Neural progenitor cell (in vitro differentiated cells): ENCODE measurements at regions not wholly inside any gene's neighbourhood (a gene's known extent, or its start where the extent isn't known, plus 50 kb on each side); places are given as distances from the start of the nearest gene placed in this dataset.

Source experiments
- DNase-seq: peaks from one replicate; pipeline ENCODE4 v3.0.0-alpha.2; 2016; ENCODE audit warnings: low spot score
- H2AFZ ChIP-seq: fragments of 200-600 bp; sonication (generic); replicated peaks from 2 replicates; pipeline ENCODE4 v1.6.1; 2016; ENCODE audit warnings: antibody characterized with exemption
- H3F3A ChIP-seq: fragments of 200-600 bp; sonication (generic); 2 replicates; pipeline ENCODE4 v1.6.1; 2016; ENCODE audit warnings: antibody characterized with exemption, low read depth
- H3K27ac ChIP-seq: fragments of 200-600 bp; sonication (generic); 2 replicates; pipeline ENCODE4 v1.5.1; 2016; ENCODE audit warnings: mild to moderate bottlenecking
- H3K27me3 ChIP-seq: fragments of 200-600 bp; sonication (generic); 2 replicates; pipeline ENCODE4 v1.6.1; 2016; ENCODE audit warnings: mild to moderate bottlenecking, moderate library complexity
- H3K36me3 ChIP-seq: fragments of 200-600 bp; sonication (generic); 2 replicates; pipeline ENCODE4 v1.5.1; 2016
- H3K4me1 ChIP-seq: fragments of 200-600 bp; sonication (generic); 2 replicates; pipeline ENCODE4 v1.6.1; 2016; ENCODE audit warnings: mixed run types
- H3K4me2 ChIP-seq: fragments of 200-600 bp; sonication (generic); 2 replicates; pipeline ENCODE4 v1.6.1; 2016
- H3K4me3 ChIP-seq: fragments of 200-600 bp; sonication (generic); 2 replicates; pipeline ENCODE4 v1.5.1; 2016
- H3K79me2 ChIP-seq: fragments of 200-600 bp; sonication (generic); 2 replicates; pipeline ENCODE4 v1.6.1; 2016; ENCODE audit warnings: low read depth
- H3K9ac ChIP-seq: fragments of 200-600 bp; sonication (generic); 2 replicates; pipeline ENCODE4 v1.6.1; 2016
- H3K9me3 ChIP-seq: fragments of 200-600 bp; sonication (generic); 2 replicates; pipeline ENCODE4 v1.5.1; 2016; ENCODE audit warnings: low read depth
- H4K20me1 ChIP-seq: fragments of 200-600 bp; sonication (generic); 2 replicates; pipeline ENCODE4 v1.6.1; 2016; ENCODE audit warnings: low read depth
- H3K27ac Mint-ChIP-seq: 3 replicates; pipeline ENCODE4 v1.8.0; 2021; ENCODE audit warnings: mixed read lengths
- H3K27me3 Mint-ChIP-seq: 2 replicates; pipeline ENCODE4 v1.8.0; 2022; ENCODE audit warnings: low read depth, mild to moderate bottlenecking, inconsistent platforms, moderate library complexity, mixed read lengths; ENCODE audit not compliant: insufficient read depth
- H3K36me3 Mint-ChIP-seq: 3 replicates; pipeline ENCODE4 v1.8.0; 2021; ENCODE audit warnings: mixed read lengths
- H3K4me1 Mint-ChIP-seq: 3 replicates; pipeline ENCODE4 v1.8.0; 2021; ENCODE audit warnings: mixed read lengths
- H3K4me3 Mint-ChIP-seq: 3 replicates; pipeline ENCODE4 v1.8.0; 2021; ENCODE audit warnings: mild to moderate bottlenecking, moderate library complexity, mixed read lengths
- H3K9me3 Mint-ChIP-seq: 3 replicates; pipeline ENCODE4 v1.8.0; 2020; ENCODE audit warnings: mixed read lengths
- CTCF ChIP-seq: fragments of 200-600 bp; sonication (generic); IDR thresholded peaks from 2 replicates; pipeline ENCODE4 v1.5.1; 2017; ENCODE audit warnings: antibody characterized with exemption, mild to moderate bottlenecking
- EZH2 ChIP-seq: fragments of 200-600 bp; sonication (generic); IDR thresholded peaks from 2 replicates; pipeline ENCODE4 v1.6.1; 2017; ENCODE audit warnings: antibody characterized with exemption, mild to moderate bottlenecking, moderate library complexity
- EZH2phosphoT487 ChIP-seq: fragments of 200-600 bp; sonication (generic); IDR thresholded peaks from 2 replicates; pipeline ENCODE4 v1.6.1; 2017; ENCODE audit warnings: antibody characterized with exemption

DNA sequence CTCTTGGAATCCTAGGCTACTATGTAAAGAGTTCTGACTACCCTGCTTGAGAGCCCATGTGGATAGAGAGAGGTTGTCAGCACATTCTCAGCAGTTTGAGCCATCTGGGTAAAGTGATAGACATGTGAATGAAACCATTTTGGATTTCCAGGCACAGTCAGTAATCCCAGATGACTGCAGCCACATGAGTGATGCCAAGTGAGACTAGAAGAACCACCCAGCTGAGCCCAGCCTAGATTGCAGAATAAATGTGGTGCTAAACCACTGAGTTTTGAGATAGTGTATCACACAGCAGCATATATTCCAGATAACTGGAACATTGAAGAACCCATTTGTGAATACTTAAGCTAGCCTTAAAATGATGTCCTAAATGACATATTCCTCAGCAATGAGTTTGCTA lies 166.2 kb downstream of the ATP6V1G3 start:
- H3K4me3 Mint-ChIP-seq = no peak overlapping the region
- no peak overlapping the region for H3K9ac ChIP-seq
- H3K27me3 Mint-ChIP-seq = peaks cover 3% of the 10 kb centered on the region
- no peaks in the 10 kb centered on the region for H3K27me3 ChIP-seq
- H3K4me1 ChIP-seq = no peaks in the 10 kb centered on the region
- H3K4me1 Mint-ChIP-seq = no peaks in the 10 kb centered on the region
- H3K4me3 ChIP-seq = no peak overlapping the region
- H3K36me3 Mint-ChIP-seq = no peaks in the 10 kb centered on the region
- H4K20me1 ChIP-seq = no peaks in the 10 kb centered on the region
- H3K4me2 ChIP-seq = no peak overlapping the region
- no peak overlapping the region for H3K27ac ChIP-seq
- no peaks in the 10 kb centered on the region for H3F3A ChIP-seq
- TF ChIP-seq CTCF (no peak), EZH2phosphoT487 (no peak), EZH2 (no peak)
- no peak overlapping the region for H2AFZ ChIP-seq
- peaks cover 3% of the 10 kb centered on the region for H3K9me3 Mint-ChIP-seq
- H3K79me2 ChIP-seq = no peaks in the 10 kb centered on the region
- DNase-seq = no peak
- no peak overlapping the region for H3K27ac Mint-ChIP-seq
- no peaks in the 10 kb centered on the region for H3K9me3 ChIP-seq
- no peaks in the 10 kb centered on the region for H3K36me3 ChIP-seq

GRCh38 chr1:198373376-198373775 lies 167.1 kb downstream of the ATP6V1G3 start:
- Histone ChIP-seq H3K4me3 (no peak overlapping the region), H3K4me2 (no peak overlapping the region), H3K27ac (no peak overlapping the region), H3K27me3 (no peaks in the 10 kb centered on the region), H3K9me3 (no peaks in the 10 kb centered on the region), H3K36me3 (no peaks in the 10 kb centered on the region), H3K4me1 (no peaks in the 10 kb centered on the region), H2AFZ (no peak overlapping the region), H3K79me2 (no peaks in the 10 kb centered on the region), H3F3A (no peaks in the 10 kb centered on the region), H4K20me1 (no peaks in the 10 kb centered on the region), H3K9ac (no peak overlapping the region)
- Mint-ChIP-seq H3K4me1 (no peaks in the 10 kb centered on the region), H3K4me3 (no peak overlapping the region), H3K27me3 (peaks cover 3% of the 10 kb centered on the region), H3K36me3 (no peaks in the 10 kb centered on the region), H3K9me3 (peaks cover 6% of the 10 kb centered on the region), H3K27ac (no peak overlapping the region)
- TF ChIP-seq EZH2phosphoT487 (no peak), CTCF (no peak), EZH2 (no peak)
- no peak for DNase-seq
